Urinary bladder (tissue), 3 donors: ENCODE measurements at regions not wholly inside any gene's neighbourhood (a gene's known extent, or its start where the extent isn't known, plus 50 kb on each side); places are given as distances from the start of the nearest gene placed in this dataset.
"Not testable (repeated sequence)": the region's sequence is repeated elsewhere in the genome, so short reads cannot be mapped to it uniquely, and the experiment has no call there.

ENCODE experiments used
- DNase-seq: peaks from one replicate; pipeline ENCODE4 v3.0.0-alpha.2; 2015; ENCODE audit errors: extremely low spot score
- H3K27ac ChIP-seq: one replicate; pipeline ENCODE4 v1.5.1; 2013; ENCODE audit warnings: low read depth, mild to moderate bottlenecking, moderate library complexity
- H3K36me3 ChIP-seq: one replicate; pipeline ENCODE4 v1.6.1; 2013; ENCODE audit warnings: mild to moderate bottlenecking, moderate library complexity; ENCODE audit not compliant: insufficient read depth
- H3K4me1 ChIP-seq: one replicate; pipeline ENCODE4 v1.6.1; 2013; ENCODE audit warnings: mild to moderate bottlenecking, moderate library complexity; ENCODE audit not compliant: insufficient read depth
- H3K4me3 ChIP-seq: one replicate; pipeline ENCODE4 v1.5.1; 2013; ENCODE audit warnings: low read depth, low read length
- WGBS: extraction: QIAGEN DNeasy Blood & Tissue Kit; methylation state at CpG from one replicate; pipeline ENCODE4 v1.1.7; 2013; 5-methylcytosine and 5-hydroxymethylcytosine counted together
- donor health status: healthy with polysubstance abuse.
- donor health status: healthy.

GRCh38 chr14:83163016-83163415, 1629.4 kb upstream of the SEL1L start:
- H3K27ac ChIP-seq, result no peak overlapping the region
- H3K4me3 ChIP-seq, result no peak overlapping the region
- H3K4me1 ChIP-seq, result no peaks in the 10 kb centered on the region
- DNase-seq, result no peak
- H3K36me3 ChIP-seq, result no peaks in the 10 kb centered on the region
- WGBS, result 85% methylated on average over 4 of the region's 4 CpGs

GRCh38 chr14:83164016-83164415, 1630.4 kb upstream of the SEL1L start:
- WGBS, result 42% methylated on average over 6 of the region's 6 CpGs
- no peak for DNase-seq

GRCh38 chr14:83164591-83164990, 1630.9 kb upstream of the SEL1L start:
- WGBS, result 28% methylated on average over 1 of the region's 1 CpG
- no peaks in the 10 kb centered on the region for H3K36me3 ChIP-seq
- H3K4me1 ChIP-seq, result no peaks in the 10 kb centered on the region
- DNase-seq, result no peak
- no peak overlapping the region for H3K4me3 ChIP-seq
- H3K27ac ChIP-seq, result no peak overlapping the region

More at GRCh38 chr14:83164016-83164415, 1630.4 kb upstream of the SEL1L start:
- Histone ChIP-seq H3K4me3 (no peak overlapping the region), H3K36me3 (no peaks in the 10 kb centered on the region), H3K4me1 (no peaks in the 10 kb centered on the region), H3K27ac (no peak overlapping the region)

GRCh38 chr14:83170165-83170564, 1636.5 kb upstream of the SEL1L start:
- no peak overlapping the region for H3K4me3 ChIP-seq
- no peaks in the 10 kb centered on the region for H3K36me3 ChIP-seq
- no peaks in the 10 kb centered on the region for H3K4me1 ChIP-seq
- DNase-seq, result no peak
- H3K27ac ChIP-seq, result no peak overlapping the region
- WGBS, result 90% methylated on average over 3 of the region's 3 CpGs

GRCh38 chr14:83171761-83172160, 1638.1 kb upstream of the SEL1L start:
- Histone ChIP-seq H3K27ac (no peak overlapping the region), H3K4me1 (no peaks in the 10 kb centered on the region), H3K4me3 (no peak overlapping the region), H3K36me3 (no peaks in the 10 kb centered on the region)
- 94% methylated on average over 1 of the region's 1 CpG for WGBS
- DNase-seq, result no peak

GRCh38 chr14:83172363-83172762, 1638.7 kb upstream of the SEL1L start:
- no peak overlapping the region for H3K4me3 ChIP-seq
- H3K4me1 ChIP-seq, result no peaks in the 10 kb centered on the region
- WGBS, result 84% methylated on average over 2 of the region's 2 CpGs
- no peak for DNase-seq
- no peak overlapping the region for H3K27ac ChIP-seq
- no peaks in the 10 kb centered on the region for H3K36me3 ChIP-seq

- Histone ChIP-seq H3K4me1 (no peaks in the 10 kb centered on the region), H3K36me3 (no peaks in the 10 kb centered on the region), H3K4me3 (no peak overlapping the region), H3K27ac (no peak overlapping the region)
- DNase-seq, result no peak
Measured at GRCh38 chr14:83173687-83174086, 1640.0 kb upstream of the SEL1L start.

GRCh38 chr14:83184531-83184930, 1650.9 kb upstream of the SEL1L start:
- Histone ChIP-seq H3K36me3 (no peaks in the 10 kb centered on the region), H3K4me3 (no peak overlapping the region), H3K4me1 (no peaks in the 10 kb centered on the region), H3K27ac (no peak overlapping the region)
- 84% methylated on average over 5 of the region's 5 CpGs for WGBS
- no peak for DNase-seq

GRCh38 chr14:83188311-83188710, 1654.7 kb upstream of the SEL1L start:
- not testable (repeated sequence) for DNase-seq, H3K4me3 ChIP-seq, H3K4me1 ChIP-seq, H3K27ac ChIP-seq, H3K36me3 ChIP-seq

- Histone ChIP-seq H3K4me3 (no peak overlapping the region), H3K27ac (no peak overlapping the region), H3K4me1 (no peaks in the 10 kb centered on the region), H3K36me3 (no peaks in the 10 kb centered on the region)
- no peak for DNase-seq
- WGBS, result 72% methylated on average over 1 of the region's 1 CpG
Measured at GRCh38 chr14:83196236-83196635, 1662.6 kb upstream of the SEL1L start.

GRCh38 chr14:83197271-83197670, 1663.6 kb upstream of the SEL1L start:
- no peak overlapping the region for H3K4me3 ChIP-seq
- H3K27ac ChIP-seq, result no peak overlapping the region
- no peaks in the 10 kb centered on the region for H3K36me3 ChIP-seq
- DNase-seq, result no peak
- 63% methylated on average over 3 of the region's 3 CpGs for WGBS
- no peaks in the 10 kb centered on the region for H3K4me1 ChIP-seq

GRCh38 chr14:83207550-83207949, 1673.9 kb upstream of the SEL1L start:
- no peak for DNase-seq
- 95% methylated on average over 1 of the region's 1 CpG for WGBS
- Histone ChIP-seq H3K36me3 (no peaks in the 10 kb centered on the region), H3K4me3 (no peak overlapping the region), H3K4me1 (no peaks in the 10 kb centered on the region), H3K27ac (no peak overlapping the region)

- no peak for DNase-seq
- Histone ChIP-seq H3K27ac (no peak overlapping the region), H3K4me1 (no peaks in the 10 kb centered on the region), H3K36me3 (no peaks in the 10 kb centered on the region), H3K4me3 (no peak overlapping the region)
- WGBS, result 74% methylated on average over 1 of the region's 1 CpG
Measured at GRCh38 chr14:83208341-83208740, 1674.7 kb upstream of the SEL1L start.

GRCh38 chr14:83217492-83217891, 1683.8 kb upstream of the SEL1L start:
- no peak for DNase-seq
- Histone ChIP-seq H3K27ac (no peak overlapping the region), H3K4me3 (no peak overlapping the region), H3K4me1 (no peaks in the 10 kb centered on the region), H3K36me3 (no peaks in the 10 kb centered on the region)

- Histone ChIP-seq H3K36me3 (no peaks in the 10 kb centered on the region), H3K27ac (no peak overlapping the region), H3K4me1 (no peaks in the 10 kb centered on the region), H3K4me3 (no peak overlapping the region)
- 82% methylated on average over 5 of the region's 5 CpGs for WGBS
- DNase-seq, result no peak
Measured at GRCh38 chr14:83247924-83248639, 1714.4 kb upstream of the SEL1L start.
